Left forelimb (tissue), 1 donor: ENCODE measurements at regions not wholly inside any gene's neighbourhood (a gene's known extent, or its start where the extent isn't known, plus 50 kb on each side); places are given as distances from the start of the nearest gene placed in this dataset.

Experiments
- DNase-seq: peaks from one replicate; pipeline ENCODE4 v3.0.0-alpha.2; 2018; ENCODE audit warnings: low spot score

- no peak for DNase-seq
Observed at GRCh38 chr11:119885067-119885466, 156.1 kb upstream of the NECTIN1 start.

- no peak for DNase-seq
Observed at GRCh38 chr11:119882316-119882715, 153.3 kb upstream of the NECTIN1 start.

GRCh38 chr11:119880873-119881272 lies 151.9 kb upstream of the NECTIN1 start:
- no peak for DNase-seq

GRCh38 chr11:119880143-119880542 lies 151.1 kb upstream of the NECTIN1 start:
- no peak for DNase-seq

- DNase-seq, result no peak
Observed at GRCh38 chr11:119878990-119879389, 150.0 kb upstream of the NECTIN1 start.

- no peak for DNase-seq
Observed at GRCh38 chr11:119876841-119877240, 147.8 kb upstream of the NECTIN1 start.

- no peak for DNase-seq
Observed at GRCh38 chr11:119875841-119876600, 147.0 kb upstream of the NECTIN1 start.

- DNase-seq, result no peak
Observed at GRCh38 chr11:119874660-119875238, 145.7 kb upstream of the NECTIN1 start.

- no peak for DNase-seq
Observed at GRCh38 chr11:119873761-119874421, 144.9 kb upstream of the NECTIN1 start.

- DNase-seq, result no peak
Observed at GRCh38 chr11:119872611-119873310, 143.8 kb upstream of the NECTIN1 start.

- no peak for DNase-seq
Observed at GRCh38 chr11:119865661-119866156, 136.7 kb upstream of the NECTIN1 start.

GRCh38 chr11:119864836-119865235 lies 135.8 kb upstream of the NECTIN1 start:
- DNase-seq, result no peak

- no peak for DNase-seq
Observed at GRCh38 chr11:119863851-119864601, 135.0 kb upstream of the NECTIN1 start.

- DNase-seq, result no peak
Observed at GRCh38 chr11:119863236-119863635, 134.2 kb upstream of the NECTIN1 start.

GRCh38 chr11:119861160-119861559 lies 132.2 kb upstream of the NECTIN1 start:
- DNase-seq, result no peak

GRCh38 chr11:119860561-119861094 lies 131.6 kb upstream of the NECTIN1 start:
- no peak for DNase-seq

GRCh38 chr11:119859684-119860083 lies 130.7 kb upstream of the NECTIN1 start:
- DNase-seq, result no peak

GRCh38 chr11:119858288-119858687 lies 129.3 kb upstream of the NECTIN1 start:
- no peak for DNase-seq

- DNase-seq, result no peak
Observed at GRCh38 chr11:119856681-119857485, 127.9 kb upstream of the NECTIN1 start.

- no peak for DNase-seq
Observed at GRCh38 chr11:119855066-119855465, 126.1 kb upstream of the NECTIN1 start.

GRCh38 chr11:119854521-119854920 lies 125.5 kb upstream of the NECTIN1 start:
- no peak for DNase-seq
